Fibroblast of skin of left quadriceps (primary cell): ENCODE measurements at regions not wholly inside any gene's neighbourhood (a gene's known extent, or its start where the extent isn't known, plus 50 kb on each side); places are given as distances from the start of the nearest gene placed in this dataset.
"Not testable (repeated sequence)": the region's sequence is repeated elsewhere in the genome, so short reads cannot be mapped to it uniquely, and the experiment has no call there.

ENCODE experiments used
- DNase-seq, 2 experiments: peaks; one replicate each; pipeline ENCODE4 v3.0.0-alpha.2; 2013; ENCODE audit warnings: low read depth in 2 of 2

GRCh38 chr5:112112346-112112745 is 306.7 kb downstream of the EPB41L4A start:
- no peak for DNase-seq

GRCh38 chr5:112109331-112110007 is 309.6 kb downstream of the EPB41L4A start:
- DNase-seq: peak; percentile 94

DNA sequence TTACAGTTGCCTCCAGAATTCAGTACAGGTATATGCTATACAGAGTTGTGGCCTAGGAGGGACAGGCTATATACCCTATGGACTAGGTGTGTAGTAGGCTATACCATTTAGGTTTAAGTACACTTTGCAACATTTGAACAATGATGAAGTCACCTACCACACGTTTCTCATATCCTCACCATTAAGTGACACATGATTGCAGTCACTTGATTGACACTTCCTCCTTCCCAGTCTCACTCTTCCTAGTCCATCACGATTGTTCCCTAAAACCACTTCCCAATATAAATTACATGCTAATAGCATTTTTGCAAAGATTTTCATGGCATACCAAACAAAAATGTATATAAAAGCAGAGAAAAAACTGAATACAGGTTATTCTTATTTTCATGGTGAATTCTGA is 312.2 kb downstream of the EPB41L4A start:
- DNase-seq: no peak

GRCh38 chr5:112097768-112098167 is 321.3 kb downstream of the EPB41L4A start:
- no peak for DNase-seq

DNA sequence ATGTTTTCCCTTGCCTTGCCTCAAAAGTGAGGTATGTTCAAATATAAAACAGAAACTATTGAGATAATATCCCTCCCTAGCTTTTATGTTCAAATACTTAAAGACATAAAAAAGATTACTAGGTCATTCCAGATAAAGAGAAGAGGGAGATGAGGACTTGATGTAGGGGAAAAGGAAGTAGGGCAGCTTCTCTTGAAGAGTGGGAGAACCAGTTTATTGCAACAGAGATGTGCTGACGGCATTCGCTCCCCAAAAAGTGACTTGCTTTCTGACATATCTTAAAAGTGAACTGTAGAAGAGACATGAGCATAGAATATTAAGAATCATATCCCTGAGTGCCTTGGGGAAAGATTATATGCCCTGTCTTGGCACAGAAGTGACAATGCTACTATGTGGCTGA is 330.2 kb upstream of the NREP start:
- no peak for DNase-seq

DNA sequence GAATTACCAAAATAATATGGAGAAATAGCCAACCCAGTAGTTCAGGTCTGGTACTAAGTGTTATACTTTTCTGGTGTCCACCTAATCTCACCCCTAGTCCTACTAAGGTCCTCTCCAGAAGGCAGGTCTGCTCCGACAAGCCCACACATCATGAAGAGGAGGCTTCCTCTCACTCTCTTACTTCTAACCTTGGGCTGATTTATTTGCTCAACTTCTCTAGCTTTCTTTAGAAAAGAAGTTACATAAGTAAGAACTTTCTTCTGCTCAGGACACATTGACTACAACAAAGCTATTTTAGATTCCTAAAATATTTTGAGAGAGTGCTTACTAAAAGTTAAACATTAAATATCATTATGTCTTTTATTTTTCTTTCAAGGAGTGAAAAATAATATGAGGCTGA is 329.7 kb upstream of the NREP start:
- no peak for DNase-seq

DNA sequence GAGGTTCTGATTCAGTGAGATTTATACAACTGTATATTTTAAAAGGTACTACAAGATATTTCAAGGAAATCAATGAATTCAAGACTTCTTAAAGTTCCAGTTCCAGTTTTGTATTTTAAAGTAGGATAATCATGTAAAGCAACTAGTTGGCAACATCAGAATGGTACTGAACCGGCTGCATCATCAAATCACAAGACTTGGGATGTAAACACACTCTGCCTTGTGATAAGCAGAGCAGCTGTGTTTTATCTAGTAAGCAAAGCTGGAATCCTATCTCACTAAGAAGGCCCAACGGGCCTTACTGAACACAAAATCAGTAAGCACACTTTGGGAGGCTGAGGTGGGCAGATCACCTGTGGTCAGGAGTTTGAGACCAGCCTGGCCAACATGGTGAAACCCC is 327.2 kb upstream of the NREP start:
- DNase-seq: no peak

GRCh38 chr5:112083623-112084022 is 326.6 kb upstream of the NREP start:
- no peak for DNase-seq

DNA sequence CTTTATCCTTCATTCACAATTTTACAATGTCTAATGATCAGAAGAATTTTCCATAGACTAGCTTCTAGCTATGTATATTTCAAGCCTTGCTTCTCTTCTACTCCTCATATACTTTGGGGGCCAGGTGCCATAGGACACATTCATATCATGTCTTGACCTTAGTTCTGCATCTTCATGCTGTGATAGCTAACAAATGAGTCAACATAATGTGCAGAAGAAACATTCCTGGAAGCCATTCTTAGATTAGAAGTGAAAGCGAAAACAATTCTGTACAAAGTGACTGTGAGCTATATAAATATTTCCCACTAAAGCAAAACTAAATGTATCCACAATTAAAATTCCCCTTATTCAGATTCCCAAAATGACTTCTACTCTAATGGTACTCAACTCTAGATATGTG is 320.2 kb upstream of the NREP start:
- no peak for DNase-seq

GRCh38 chr5:112070022-112070421 is 313.0 kb upstream of the NREP start:
- no peak for DNase-seq

DNA sequence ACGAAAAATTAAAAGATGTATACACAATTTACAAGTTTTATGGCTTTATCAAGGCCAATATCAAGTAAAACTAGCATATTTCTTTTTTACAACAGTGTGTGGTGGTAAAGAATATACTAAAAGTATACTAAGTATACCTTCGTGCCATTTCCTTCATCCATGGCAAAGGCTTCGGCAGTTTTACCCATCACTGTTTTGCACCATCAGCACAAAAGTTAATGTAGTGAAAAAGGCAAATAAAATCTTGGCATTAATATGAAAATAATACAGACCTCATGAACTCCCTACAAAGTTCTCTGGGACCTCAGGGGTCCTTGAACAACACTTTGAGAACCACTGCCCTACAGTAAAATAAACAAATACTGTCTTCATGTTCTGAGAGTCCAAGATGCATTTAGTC is 312.3 kb upstream of the NREP start:
- no peak for DNase-seq

DNA sequence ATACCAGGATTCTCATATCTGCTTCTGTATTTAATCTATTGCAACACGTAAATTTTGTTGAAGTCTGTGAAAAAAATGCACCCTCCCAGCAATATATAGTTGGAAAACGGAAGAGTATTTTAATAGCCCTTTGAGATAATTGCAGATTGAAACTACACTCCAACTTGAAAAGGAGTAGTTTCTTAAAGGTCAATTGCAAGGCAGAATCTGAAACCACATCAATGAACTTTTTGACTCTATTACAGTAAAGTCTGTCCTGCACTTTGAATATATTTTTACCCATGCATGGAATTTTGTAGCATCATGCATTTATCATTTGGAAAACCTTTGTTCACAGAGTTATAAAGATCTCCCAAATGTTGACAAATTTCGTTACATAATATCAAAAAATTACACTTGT is 311.6 kb upstream of the NREP start:
- DNase-seq: no peak

GRCh38 chr5:112065781-112066180 is 308.8 kb upstream of the NREP start:
- peak; percentile 69 to 73 for DNase-seq

DNA sequence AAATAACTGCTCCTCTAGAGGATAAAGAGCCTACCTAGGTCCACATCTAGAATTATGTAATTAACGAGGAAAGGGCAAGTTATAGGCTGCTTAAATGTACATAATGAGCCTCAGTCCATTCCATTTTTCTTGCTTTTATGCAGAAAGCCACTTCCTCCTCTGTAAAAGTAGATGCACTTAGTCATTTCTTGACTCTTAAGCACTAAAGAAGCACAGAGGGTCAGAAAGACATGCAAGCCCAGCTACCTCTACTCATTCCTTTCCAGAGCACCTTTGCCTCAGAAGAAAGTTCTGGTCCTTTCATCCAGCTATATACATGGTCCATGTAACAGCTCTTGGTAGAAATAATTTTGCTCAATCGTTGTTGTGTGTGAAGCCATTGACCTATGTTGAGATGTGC is 308.0 kb upstream of the NREP start:
- no peak for DNase-seq

DNA sequence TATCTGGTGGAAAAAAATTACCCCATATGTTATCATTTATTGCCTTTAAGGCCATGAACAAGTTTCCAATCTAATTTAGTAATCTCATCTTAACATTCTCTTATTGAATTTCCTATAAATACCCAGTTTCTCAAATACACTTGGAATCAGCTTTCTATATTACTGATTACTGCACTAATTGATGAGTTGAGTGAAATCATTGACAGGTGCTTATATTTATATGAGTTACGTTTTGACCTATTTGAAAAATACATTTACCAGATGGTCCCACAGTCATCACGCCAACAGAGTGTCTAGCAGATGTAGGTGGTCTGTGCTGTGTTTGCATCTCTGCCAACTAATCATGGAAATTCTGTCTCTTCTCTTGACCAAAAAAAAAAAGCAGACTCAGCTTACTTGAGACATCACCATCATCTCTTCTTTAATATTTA is 307.3 kb upstream of the NREP start:
- DNase-seq: no peak

- no peak for DNase-seq
These were observed 306.9 kb upstream of the NREP start for GRCh38 chr5:112063856-112064255.

- no peak for DNase-seq
These were observed 306.2 kb upstream of the NREP start for GRCh38 chr5:112063191-112063590.

GRCh38 chr5:112062181-112062580 is 305.2 kb upstream of the NREP start:
- DNase-seq: peak in 1 of 2 experiments; percentile 5

DNA sequence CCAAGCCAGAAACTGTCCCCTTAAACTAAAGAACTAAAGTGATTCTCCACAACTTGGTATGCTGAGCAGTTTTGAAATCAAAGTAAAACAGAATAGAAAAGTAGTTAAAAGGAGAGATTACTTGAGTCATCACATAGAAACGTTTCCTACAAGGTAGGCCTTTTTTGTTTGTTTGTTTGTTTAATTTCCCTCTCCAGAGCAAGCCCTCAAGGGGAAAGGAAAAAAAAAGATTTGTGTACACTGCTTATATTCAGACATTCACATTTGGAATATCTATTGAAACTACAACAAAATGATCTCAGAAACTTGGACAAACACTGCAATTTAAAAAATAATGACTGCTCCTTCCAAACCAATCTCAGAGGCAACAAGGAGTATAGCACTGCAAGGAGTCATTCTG is 304.7 kb upstream of the NREP start:
- no peak for DNase-seq

- no peak for DNase-seq
These were observed 302.7 kb upstream of the NREP start for GRCh38 chr5:112059579-112060135.

- DNase-seq: no peak
These were observed 292.7 kb upstream of the NREP start for GRCh38 chr5:112049738-112050137.

DNA sequence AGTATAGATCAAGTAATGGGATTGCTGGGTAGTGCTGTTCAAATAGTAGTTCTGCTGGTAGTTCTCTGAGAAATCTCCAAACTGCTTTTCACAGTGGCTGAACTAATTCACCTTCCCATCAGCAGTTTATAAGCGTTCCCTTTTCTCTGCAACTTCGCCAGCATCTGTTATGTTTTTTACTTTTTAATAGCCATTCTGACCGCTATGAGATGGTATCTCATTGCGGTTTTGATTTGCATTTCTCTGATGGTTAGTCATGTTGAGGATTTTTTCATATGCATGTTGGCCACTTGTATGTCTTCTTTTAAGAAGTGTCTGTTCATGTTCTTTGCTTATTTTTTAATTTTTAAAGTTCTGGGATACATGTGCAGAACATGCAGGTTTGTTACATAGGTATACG is 279.2 kb upstream of the NREP start:
- no peak for DNase-seq

GRCh38 chr5:112034421-112034979 is 277.5 kb upstream of the NREP start:
- DNase-seq: no peak

- not testable (repeated sequence) for DNase-seq
These were observed 269.9 kb upstream of the NREP start for GRCh38 chr5:112026879-112027278.
